Spinal cord (tissue), 9 donors: ENCODE measurements at regions not wholly inside any gene's neighbourhood (a gene's known extent, or its start where the extent isn't known, plus 50 kb on each side); places are given as distances from the start of the nearest gene placed in this dataset.
"Not testable (repeated sequence)": the region's sequence is repeated elsewhere in the genome, so short reads cannot be mapped to it uniquely, and the experiment has no call there.

Experiments used
- DNase-seq, 6 donors: peaks; one replicate each; pipeline versions ENCODE4 v3.0.0 to v3.0.0-alpha.2; 2013 to 2015; ENCODE audit warnings: low spot score in 6 of 6, low read depth in 4 of 6
- H3K27ac ChIP-seq: one replicate; pipeline ENCODE4 v1.5.1; 2013; ENCODE audit warnings: low read depth, low read length, control low read depth
- H3K27me3 ChIP-seq: one replicate; pipeline ENCODE4 v1.6.1; 2013; ENCODE audit warnings: low read length; ENCODE audit not compliant: control insufficient read depth, insufficient read depth
- H3K36me3 ChIP-seq: one replicate; pipeline ENCODE4 v1.6.1; 2013; ENCODE audit warnings: low read length; ENCODE audit not compliant: control insufficient read depth, insufficient read depth
- H3K4me1 ChIP-seq: one replicate; pipeline ENCODE4 v1.6.1; 2013; ENCODE audit warnings: low read length; ENCODE audit not compliant: control insufficient read depth, insufficient read depth
- H3K4me3 ChIP-seq: one replicate; pipeline ENCODE4 v1.5.1; 2013; ENCODE audit warnings: low read depth, low read length, control low read depth
- H3K9me3 ChIP-seq: one replicate; pipeline ENCODE4 v1.6.1; 2013; ENCODE audit warnings: low read length; ENCODE audit not compliant: control insufficient read depth, insufficient read depth
- WGBS: methylation state at CpG from one replicate; pipeline ENCODE4 v1.1.5; 2013; ENCODE audit warnings: missing lambda C conversion rate; ENCODE audit not compliant: insufficient coverage; 5-methylcytosine and 5-hydroxymethylcytosine counted together
- donor health status: healthy.

- H3K36me3 ChIP-seq, result no peaks in the 10 kb centered on the region
- DNase-seq, result no peak
- H3K9me3 ChIP-seq, result no peaks in the 10 kb centered on the region
- H3K4me3 ChIP-seq, result no peak overlapping the region
- no peaks in the 10 kb centered on the region for H3K27me3 ChIP-seq
- WGBS, result no CpG with 5 or more reads among the region's 2 CpGs
- H3K4me1 ChIP-seq, result no peaks in the 10 kb centered on the region
- no peak overlapping the region for H3K27ac ChIP-seq
These were observed 174.3 kb downstream of the CPS1 start for GRCh38 chr2:210730672-210731071.

- not testable (repeated sequence) for H3K27ac ChIP-seq, DNase-seq, H3K4me1 ChIP-seq, H3K27me3 ChIP-seq, H3K9me3 ChIP-seq, H3K4me3 ChIP-seq, H3K36me3 ChIP-seq
- WGBS, result 52% methylated on average over 9 of the region's 9 CpGs
These were observed 190.4 kb downstream of the CPS1 start for GRCh38 chr2:210746826-210747225.

GRCh38 chr2:210752532-210752931 lies 196.1 kb downstream of the CPS1 start:
- H3K9me3 ChIP-seq, result no peaks in the 10 kb centered on the region
- 85% methylated on average over 6 of the region's 6 CpGs for WGBS
- H3K4me3 ChIP-seq, result no peak overlapping the region
- H3K4me1 ChIP-seq, result no peaks in the 10 kb centered on the region
- no peaks in the 10 kb centered on the region for H3K27me3 ChIP-seq
- no peaks in the 10 kb centered on the region for H3K36me3 ChIP-seq
- no peak for DNase-seq
- no peak overlapping the region for H3K27ac ChIP-seq

- Histone ChIP-seq H3K36me3 (no peaks in the 10 kb centered on the region), H3K4me3 (no peak overlapping the region), H3K9me3 (no peaks in the 10 kb centered on the region), H3K4me1 (no peaks in the 10 kb centered on the region), H3K27me3 (no peaks in the 10 kb centered on the region), H3K27ac (no peak overlapping the region)
- no CpG with 5 or more reads among the region's 3 CpGs for WGBS
- no peak for DNase-seq
These were observed 197.0 kb downstream of the CPS1 start for GRCh38 chr2:210753386-210753785.

- no peaks in the 10 kb centered on the region for H3K4me1 ChIP-seq
- H3K27ac ChIP-seq, result no peak overlapping the region
- H3K9me3 ChIP-seq, result no peaks in the 10 kb centered on the region
- no peaks in the 10 kb centered on the region for H3K36me3 ChIP-seq
- no peak for DNase-seq
- H3K4me3 ChIP-seq, result no peak overlapping the region
- no peaks in the 10 kb centered on the region for H3K27me3 ChIP-seq
These were observed 200.5 kb downstream of the CPS1 start for GRCh38 chr2:210756855-210757254.

GRCh38 chr2:210762604-210763588 lies 206.5 kb downstream of the CPS1 start:
- H3K27me3 ChIP-seq, result no peaks in the 10 kb centered on the region
- no peak for DNase-seq
- no peaks in the 10 kb centered on the region for H3K36me3 ChIP-seq
- WGBS, result 83% methylated on average over 4 of the region's 9 CpGs
- H3K27ac ChIP-seq, result no peak overlapping the region
- no peaks in the 10 kb centered on the region for H3K9me3 ChIP-seq
- no peak overlapping the region for H3K4me3 ChIP-seq
- H3K4me1 ChIP-seq, result no peaks in the 10 kb centered on the region

GRCh38 chr2:210768329-210768910 lies 212.0 kb downstream of the CPS1 start:
- Histone ChIP-seq H3K4me1 (no peaks in the 10 kb centered on the region), H3K27ac (no peak overlapping the region), H3K4me3 (no peak overlapping the region), H3K9me3 (peaks cover 2% of the 10 kb centered on the region), H3K36me3 (no peaks in the 10 kb centered on the region), H3K27me3 (no peaks in the 10 kb centered on the region)
- no peak for DNase-seq
- WGBS, result 50% methylated on average over 2 of the region's 5 CpGs

- H3K27ac ChIP-seq, result no peak overlapping the region
- H3K4me1 ChIP-seq, result no peaks in the 10 kb centered on the region
- no peak overlapping the region for H3K4me3 ChIP-seq
- no peaks in the 10 kb centered on the region for H3K27me3 ChIP-seq
- no peaks in the 10 kb centered on the region for H3K9me3 ChIP-seq
- no peak for DNase-seq
- no peaks in the 10 kb centered on the region for H3K36me3 ChIP-seq
These were observed 220.4 kb downstream of the CPS1 start for GRCh38 chr2:210776756-210777155.

- 100% methylated on average over 1 of the region's 3 CpGs for WGBS
- Histone ChIP-seq H3K4me1 (no peaks in the 10 kb centered on the region), H3K9me3 (no peaks in the 10 kb centered on the region), H3K27ac (no peak overlapping the region), H3K4me3 (no peak overlapping the region), H3K27me3 (no peaks in the 10 kb centered on the region), H3K36me3 (no peaks in the 10 kb centered on the region)
- DNase-seq, result no peak
These were observed 225.8 kb downstream of the CPS1 start for GRCh38 chr2:210782222-210782621.

GRCh38 chr2:210787831-210788230 lies 231.4 kb downstream of the CPS1 start:
- H3K27ac ChIP-seq, H3K4me1 ChIP-seq, H3K4me3 ChIP-seq, H3K9me3 ChIP-seq, H3K36me3 ChIP-seq, DNase-seq, H3K27me3 ChIP-seq: not testable (repeated sequence)
- no CpG with 5 or more reads among the region's 4 CpGs for WGBS
